ENCODE measurements at regions not wholly inside any gene's neighbourhood (a gene's known extent, or its start where the extent isn't known, plus 50 kb on each side); places are given as distances from the start of the nearest gene placed in this dataset.

DNA sequence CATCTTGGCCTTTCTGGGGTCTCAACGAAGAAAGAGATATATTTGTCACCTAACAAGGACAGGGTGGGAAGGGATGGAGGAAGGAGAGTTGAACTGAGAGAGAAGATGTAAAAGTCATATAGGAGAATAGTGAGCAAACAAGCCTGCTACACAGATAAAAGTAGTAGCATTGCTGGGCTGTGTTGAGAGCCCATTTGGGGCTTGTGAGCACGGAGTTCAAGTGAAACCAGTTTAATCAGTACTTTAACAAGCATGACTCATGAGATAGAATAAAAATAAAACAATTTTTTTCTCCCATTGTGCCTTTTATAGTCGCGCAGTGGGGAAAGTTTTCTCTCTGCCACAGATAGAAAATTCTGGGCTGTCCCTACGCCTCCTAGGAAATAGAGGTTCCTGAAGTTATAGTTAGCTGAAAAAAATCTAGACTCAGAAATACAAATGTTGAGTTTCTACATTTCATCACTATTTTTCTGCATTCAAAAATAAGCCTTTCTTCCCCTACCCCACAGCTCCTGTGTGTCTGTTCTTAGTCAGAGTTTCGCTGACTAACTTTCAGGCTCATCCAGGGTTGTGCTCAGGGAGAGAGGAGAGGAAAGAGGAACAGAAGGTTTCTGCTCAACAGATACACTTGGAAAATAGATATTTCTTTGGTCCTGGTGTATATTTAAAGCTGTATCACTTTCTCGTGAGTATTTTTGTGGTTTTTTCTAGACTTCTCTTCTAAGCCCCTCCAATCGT is 395.8 kb upstream of the ADAMTSL1 start:
- no peak for DNase-seq

DNA sequence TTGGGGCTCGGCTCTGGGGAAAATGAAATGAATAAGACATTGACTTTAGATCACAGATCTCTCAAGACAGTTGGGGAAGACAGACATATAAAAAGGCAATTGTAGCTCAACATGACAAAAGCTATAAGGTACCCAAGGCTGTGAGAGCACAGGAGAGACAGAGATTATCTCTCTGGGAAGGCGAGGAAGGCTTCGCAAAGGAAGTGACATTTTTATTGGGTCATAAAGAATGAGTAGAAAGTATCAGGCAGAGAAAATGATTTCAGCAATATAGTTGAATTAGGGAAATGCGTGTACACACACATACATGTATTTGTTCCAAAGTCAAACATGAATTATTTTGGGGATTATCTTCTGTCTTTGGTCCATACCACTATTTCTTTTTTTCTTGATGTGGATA is 381.8 kb upstream of the ADAMTSL1 start:
- no peak for DNase-seq

DNA sequence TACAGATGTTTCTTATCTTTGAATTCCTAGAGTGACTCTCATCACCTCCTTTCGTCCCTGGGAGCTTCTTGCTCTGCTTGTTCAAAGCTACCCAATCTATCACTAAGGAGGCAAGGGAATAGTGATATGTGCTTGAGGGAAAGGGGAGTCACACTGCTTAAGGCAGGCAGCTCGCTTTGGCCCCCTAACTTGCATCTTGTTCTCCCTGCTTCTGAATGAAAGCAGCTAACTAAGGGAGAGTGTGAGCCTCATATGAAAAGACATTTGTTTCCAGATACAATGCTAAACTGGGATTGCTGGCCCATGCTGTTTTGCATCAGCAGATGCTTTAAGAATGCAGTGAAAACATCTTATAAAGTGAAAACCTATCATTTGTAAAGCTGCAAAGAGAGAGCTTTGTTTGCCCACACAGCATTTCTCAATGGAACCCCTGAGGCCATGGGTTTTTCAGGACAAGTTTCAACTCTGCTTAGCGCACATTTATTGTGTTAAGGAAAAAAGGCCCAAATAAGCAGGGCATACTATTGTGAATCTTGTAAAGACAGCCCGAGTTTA is 367.9 kb upstream of the ADAMTSL1 start:
- DNase-seq, result no peak

DNA sequence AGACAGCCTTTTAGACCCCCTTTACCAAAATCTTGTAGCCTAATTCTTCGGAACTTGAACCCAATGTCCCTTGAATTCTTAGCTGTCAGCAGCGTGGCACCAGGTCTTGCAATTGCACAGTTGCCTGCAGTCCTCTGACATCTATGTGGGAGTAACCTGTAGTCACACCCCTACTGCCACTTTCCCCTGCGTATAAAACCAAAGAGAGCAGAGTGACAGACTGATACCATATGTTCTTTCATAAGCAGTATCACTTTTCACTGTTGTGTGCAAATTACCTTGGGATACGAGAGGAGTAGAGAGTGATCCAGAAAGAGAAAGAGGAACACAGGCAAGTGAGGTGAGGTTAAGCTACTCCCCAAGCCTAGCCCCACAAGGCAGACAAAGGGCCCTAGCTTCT is 364.3 kb upstream of the ADAMTSL1 start:
- no peak for DNase-seq

DNA sequence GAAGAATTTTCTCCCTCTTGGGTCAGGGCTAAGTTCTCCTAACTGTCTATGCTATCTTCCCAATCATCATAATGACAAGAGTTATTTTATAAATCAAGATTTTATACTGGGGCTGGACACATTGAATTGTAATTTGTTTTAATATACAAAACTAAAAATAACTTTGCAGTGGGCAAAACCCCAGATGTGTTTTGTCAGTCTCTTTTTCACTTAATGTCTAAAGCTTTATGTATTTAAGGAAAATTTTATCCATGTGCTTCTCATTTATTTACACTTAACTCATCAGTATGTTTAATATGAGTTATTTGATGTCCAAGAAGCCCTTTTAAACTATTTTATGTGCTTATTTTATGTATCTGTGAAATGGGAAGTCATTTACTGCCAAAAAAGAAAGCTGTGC is 362.8 kb upstream of the ADAMTSL1 start:
- DNase-seq, result no peak

DNA sequence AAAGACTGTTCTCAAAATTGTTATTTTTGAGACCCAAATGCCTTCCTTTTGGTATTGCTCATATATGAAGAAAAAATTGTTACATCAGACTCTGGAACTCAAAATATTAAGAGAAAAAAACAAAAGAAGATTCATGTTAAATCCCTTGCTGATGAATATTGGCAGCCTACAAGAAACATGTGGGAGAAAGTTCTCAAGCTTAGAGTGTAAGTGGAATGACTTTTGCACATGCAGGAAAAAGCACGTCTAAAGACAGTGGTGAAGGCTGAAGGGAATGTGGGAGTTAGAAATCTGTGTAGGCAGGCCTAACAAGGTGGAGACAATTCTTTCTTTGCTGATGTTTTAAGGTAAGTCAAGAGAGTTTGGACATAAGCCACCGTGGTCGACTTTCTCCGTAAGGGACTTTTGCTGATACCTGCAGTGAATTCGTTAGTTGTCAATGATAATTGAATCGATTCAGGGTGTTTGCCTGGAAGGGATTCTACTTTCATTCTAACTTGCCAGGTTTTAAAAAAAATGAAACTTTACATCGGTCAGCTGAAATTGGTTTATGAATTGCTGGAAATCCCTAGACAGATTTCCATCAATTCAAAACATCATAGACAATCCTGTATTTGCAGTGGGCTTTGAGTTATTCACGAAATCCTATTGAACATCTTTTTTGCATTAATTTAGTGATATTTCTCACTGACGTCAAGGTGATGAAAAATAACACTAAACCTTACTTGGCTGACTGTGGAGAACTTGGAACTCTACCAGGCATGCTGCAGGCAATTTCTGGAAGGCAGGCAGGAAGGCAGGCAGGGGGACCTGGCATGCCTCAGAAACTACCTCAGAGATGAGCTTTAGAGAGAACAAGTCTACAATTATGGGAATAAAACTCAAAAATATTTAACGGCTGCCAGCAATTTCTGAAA is 359.1 kb upstream of the ADAMTSL1 start:
- no peak for DNase-seq

DNA sequence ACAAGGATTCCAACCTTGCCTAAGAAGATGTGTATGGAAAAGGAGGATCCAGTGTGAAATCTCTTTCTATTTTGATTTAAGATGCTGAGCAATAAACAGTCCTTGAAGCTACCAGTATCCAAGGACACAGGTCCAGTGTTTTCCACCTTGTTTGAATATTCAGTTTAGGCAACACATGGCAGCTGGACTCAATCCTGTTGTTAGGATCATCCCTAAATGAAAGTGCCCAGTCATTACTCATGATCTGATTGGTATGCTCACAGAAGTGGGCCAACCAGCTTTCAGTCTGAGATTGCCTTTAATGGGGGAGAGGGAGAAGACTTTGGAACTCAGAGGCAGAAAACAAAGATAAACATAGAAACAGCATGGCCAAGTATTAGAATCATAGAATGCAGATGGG is 355.7 kb upstream of the ADAMTSL1 start:
- DNase-seq, result no peak

DNA sequence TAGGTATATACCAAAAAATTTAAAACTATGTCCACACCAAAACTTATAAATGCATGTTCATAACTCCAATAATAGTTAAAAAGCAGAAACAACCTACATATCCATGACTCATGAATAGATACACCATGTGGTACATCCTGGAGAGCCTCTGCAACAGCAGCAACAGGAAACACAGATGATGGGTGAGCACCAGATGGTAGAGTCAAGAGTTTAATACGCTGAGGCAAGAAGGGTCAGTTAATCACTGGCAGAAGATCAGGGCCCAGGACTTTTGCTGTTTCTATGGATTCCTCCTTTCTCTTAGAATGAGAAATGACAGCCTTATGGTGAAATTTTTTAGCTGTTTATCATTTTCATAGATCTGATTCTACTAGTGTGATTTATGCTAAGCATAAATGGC is 351.8 kb upstream of the ADAMTSL1 start:
- no peak for DNase-seq

DNA sequence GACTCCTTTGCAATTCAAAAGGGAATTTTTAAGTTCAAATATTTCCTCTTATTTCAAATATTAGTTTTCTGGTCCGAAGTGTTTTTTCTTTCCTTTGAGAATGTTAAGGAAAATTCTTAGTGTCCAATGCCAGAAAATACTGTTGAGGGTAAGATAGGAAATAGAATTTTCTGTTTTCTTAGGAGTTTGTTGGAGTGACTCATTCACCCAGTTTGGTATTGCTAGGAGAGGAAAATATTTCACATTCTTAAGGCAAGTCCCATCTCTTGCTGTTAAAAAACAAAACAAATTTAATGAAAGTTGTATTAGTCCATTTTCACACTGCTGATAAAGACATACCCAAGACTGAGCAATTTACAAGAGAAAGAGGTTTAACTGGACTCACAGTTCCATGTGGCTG is 349.2 kb upstream of the ADAMTSL1 start:
- no peak for DNase-seq

DNA sequence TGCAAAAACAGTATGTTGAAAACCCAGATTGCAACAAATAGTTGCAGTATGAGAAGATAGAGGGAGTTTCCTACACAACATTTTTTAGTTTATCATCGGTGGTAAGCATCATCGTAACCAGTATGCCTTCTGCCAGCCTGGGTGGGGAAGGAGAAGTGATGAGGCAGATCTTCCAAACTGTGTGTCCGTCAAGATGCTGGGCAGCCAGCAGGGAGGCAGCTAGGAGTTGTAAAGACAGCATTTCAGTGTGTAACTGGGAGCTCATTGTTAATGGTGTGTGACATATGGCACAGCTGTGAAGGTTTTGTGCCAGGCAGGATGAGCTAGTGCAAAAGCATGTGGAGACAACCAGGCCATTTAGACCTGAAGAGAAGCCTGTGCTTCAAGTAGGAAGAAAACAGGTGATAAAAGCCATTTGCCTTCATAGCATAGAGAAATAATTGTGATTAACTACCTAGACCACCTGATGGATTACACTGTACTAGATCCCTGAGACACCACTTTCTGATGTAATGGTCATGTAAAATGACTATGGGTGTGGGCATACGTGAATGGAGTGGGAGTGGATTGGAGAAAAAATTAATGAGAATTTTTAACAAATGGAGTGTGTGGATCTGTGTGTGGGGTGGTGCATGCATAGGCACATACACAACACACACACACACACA is 347.0 kb upstream of the ADAMTSL1 start:
- DNase-seq, result no peak

DNA sequence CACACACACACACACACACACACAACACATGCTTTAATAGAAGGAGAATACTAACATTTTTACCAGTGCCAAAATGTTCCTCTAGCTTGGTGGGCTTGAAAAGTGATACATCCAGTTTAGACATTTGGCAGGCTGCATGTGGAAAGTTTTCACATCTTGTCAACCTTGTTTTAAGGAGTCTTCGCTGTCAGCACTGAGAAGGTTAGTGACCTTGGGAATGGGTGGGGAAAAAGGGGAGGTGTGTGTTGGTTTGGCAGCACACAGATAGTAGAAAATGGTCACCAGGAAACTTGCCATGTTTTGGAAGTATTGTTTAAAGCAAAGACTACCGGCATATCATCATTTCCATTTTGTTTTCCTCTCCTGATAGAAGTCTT is 346.5 kb upstream of the ADAMTSL1 start:
- no peak for DNase-seq

DNA sequence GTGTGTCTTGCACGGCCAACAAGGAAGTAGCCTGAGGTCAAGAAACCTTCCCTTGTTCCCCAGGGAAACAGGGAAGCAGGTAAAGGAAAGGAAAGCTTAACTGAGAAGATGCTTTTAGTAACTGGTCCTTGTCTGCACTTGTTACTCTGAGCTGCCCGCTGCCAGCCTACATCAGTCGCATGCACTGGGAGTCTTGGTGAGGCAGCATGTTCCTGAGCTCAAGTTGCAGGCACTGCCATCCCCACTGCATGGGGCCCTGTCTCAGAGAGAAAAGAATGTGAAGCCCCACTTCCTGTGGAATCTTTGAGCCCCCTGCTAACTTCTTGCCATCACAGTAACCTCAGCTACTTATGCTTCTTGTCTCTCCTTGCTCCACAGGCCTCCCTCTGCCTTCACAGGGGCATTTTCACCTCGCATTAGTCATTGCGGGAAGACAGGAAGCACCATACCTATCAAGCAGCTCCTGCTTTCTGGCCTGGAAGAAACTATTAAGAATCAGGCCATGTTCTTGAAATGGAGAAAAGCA is 344.1 kb upstream of the ADAMTSL1 start:
- DNase-seq, result no peak

DNA sequence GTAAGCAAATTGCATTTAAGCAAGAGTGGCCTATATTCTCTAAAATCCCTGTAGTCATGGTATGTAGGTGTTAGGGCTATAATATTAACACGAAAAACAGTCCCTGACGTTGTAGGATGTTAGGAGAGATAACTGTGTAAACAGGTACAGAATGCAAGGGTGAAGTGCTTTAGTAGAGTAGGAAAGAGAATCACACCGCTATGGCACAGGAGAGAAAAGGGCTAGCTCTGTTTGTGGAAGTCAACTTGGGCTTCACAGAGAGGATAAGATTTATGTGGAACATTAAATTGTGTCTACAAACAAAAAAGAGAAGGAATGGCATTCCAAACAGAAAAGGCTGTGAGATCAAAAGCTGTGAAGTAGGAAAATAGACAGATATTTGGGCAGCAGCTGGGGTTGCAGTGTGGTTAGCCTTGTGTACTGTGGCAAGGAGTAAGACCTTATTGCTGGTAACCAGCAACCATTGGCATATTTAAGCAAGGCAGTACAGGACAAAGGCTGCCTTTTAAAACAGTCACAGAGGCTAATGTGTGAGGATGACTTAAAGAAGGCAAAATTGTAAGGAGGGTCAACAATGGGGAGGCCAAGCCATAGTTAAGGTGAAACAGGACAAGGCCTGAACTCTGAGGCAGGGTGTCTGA is 337.5 kb upstream of the ADAMTSL1 start:
- DNase-seq, result no peak

DNA sequence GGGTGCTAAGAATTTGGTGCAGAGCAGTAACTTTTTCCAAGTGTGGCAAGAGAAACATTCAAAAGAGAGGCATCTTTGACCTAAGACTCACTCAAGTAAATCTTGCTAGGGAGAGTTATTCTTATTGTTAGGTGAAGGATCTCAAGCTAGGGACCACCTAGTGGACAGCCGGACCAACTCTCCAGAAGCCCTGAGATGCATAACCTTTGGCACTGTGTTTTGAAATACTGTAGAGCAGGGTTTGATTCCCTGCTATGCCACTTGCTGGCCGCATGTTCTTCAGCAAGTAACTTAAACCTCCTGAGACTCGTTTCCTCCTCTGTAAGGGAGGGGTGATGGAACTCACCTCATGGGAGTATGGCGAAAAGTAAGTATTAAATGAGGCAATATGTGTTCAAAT is 336.1 kb upstream of the ADAMTSL1 start:
- DNase-seq, result no peak

DNA sequence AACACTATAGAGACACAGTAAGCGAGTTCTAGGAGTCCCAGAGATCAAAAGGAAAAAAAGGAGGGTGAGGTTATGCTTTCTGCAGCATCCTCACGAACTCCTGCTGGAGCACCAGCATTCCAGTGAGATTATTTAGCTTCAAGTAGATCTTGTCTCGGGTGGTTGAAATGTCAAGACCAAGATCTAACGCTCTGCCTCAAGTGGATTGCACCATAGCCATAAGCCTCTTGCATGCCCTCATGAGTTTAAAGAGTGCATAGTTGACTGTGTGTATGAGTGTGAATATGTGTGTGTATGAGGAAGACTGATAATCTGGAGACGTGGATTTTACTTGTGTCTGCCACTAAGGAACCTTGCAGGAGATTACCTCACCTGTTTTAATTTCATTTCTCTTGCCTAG is 335.3 kb upstream of the ADAMTSL1 start:
- no peak for DNase-seq

DNA sequence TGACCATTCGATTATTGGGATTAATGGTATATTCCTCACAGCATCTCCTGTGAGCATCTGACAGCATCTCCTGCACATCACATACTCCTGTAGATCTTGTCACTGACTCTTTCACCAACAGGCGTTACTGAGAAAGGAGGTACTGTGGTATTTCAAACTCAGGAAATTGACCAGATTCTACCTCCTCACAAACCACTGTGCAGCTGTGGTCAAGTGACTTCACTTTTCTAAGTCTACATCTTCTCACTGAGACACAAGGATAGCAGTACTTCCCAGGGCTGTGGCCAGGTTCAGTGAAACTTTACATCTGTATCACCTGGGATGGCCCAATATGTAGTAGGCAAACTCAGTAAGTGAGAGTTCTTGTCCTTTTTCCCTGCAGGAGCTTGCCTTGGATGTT is 332.3 kb upstream of the ADAMTSL1 start:
- no peak for DNase-seq

DNA sequence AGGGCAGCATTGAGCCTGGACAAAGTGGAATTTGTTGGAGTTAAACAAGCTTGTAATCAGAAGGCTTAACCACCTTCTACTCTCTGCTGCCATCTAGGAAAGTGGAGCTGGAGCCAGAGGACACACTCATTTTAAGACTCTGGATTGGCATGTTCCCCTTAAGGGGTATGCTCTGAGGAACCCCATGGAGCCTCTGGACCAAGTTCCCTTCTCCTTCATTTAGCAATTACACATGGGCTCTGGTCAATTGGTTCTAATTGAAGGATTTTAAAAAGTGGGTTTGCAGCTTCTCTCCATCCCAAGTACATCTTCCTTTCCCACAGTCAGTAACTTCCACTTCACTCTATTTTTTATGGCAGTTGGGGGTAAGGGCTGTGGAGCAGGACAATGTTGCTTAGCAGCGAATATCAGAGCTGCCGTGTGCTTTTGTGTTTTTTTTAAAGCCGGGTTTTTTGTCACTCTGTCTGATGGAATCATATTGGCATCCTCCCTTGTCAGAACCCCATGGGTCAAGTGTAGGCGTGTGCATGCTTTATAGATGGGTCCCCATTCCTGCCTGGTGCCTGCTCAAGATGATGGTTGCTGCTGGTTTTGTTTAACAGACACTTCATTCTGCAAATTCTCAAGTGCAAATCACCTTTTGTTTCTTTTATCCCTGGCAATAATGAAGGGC is 330.7 kb upstream of the ADAMTSL1 start:
- DNase-seq, result no peak

DNA sequence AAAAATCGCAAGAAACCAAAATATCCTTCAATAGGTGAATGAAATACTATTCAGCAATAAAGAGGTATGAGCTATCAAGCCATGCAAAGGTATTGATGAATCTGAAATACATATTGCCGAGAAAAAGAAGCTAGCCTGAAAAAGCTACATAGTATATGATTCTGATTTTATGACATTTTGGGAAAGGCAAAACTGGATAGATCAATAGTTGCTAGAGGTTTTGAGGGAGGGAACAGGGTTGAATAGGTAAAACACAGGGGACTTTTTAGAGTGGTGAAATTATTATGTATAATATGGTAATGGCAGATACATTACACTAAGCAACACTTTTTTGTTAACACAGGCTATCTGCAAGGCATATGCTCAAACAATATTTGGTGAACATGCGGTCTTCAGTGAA is 327.6 kb upstream of the ADAMTSL1 start:
- no peak for DNase-seq

DNA sequence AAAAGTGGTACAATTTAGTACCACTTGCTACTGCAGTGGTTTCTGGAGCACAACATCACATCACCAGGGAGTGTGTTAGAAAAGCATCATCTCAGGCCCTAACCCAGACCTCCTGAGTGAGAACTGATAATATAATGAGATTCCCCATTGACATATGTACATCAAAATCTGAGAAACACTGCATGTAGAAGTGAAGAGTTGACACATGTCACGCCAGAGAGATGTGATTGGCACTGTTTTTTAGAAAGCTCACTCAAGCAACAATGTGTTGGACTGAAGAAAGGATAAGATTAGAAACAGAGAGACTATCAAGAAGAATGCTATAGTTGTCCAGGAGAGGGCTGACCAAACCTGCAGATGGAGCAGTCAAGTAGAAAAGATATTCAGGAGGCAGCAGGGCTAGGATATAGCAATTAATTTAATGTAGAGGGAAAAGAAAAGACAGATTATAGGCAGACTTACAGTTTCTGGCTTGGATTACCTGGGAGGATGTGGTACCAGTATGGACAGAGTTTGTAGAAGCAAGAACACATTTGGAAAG is 324.4 kb upstream of the ADAMTSL1 start:
- no peak for DNase-seq

DNA sequence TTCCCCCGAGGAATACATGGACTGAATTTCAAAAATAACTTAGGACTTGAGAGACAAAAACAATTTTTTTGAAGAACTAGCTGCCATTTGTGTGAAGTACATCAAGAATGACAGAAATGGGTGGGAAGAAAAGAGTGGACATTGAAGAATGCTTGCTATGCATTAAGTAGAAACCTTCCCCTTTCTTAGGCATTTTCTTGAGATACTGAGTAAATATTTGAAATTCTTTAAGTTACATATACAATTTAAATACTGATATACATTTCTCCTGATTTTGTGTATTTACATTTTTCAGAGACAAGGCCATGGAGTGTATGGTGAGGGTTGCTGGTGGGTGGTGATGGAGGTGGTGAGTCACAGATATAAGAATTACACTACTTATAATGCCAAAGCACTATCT is 319.3 kb upstream of the ADAMTSL1 start:
- no peak for DNase-seq

DNA sequence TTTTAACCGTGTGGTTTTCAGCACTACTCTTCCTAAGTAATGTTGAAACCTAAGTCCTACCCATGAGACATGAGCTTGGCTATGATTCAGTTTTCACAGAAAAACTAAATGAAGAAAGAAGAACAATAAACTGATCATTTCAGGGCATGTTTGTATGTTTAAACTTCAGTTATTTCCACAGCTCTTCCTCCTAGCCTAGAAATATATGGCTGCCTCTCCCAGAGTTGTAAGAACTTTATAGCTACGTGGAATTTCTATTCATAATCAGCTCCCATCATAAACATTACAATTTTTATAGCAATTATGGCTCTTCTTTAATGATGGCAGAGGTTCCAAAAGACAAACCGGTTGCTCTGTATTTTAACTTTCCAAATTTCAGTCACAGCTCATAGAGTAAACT is 314.7 kb upstream of the ADAMTSL1 start:
- DNase-seq, result no peak

DNA sequence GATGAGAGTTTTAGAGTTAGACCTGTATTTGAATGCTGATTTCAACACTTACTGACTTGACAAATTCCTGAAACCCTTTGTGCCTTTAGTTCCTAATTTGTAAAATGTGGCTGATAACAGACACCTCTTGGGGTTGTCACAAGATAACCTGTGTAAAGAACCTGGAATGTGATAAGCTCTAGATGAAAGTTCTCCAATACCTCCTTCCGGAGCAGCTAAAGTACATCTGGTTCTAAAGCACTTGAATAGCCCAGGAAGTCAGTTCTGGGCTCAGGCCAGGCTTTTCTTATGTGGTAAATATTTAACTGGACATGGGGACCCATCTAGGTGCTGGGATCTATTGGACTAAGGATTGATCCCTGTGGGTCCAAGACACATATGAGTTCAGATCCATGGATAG is 310.8 kb upstream of the ADAMTSL1 start:
- no peak for DNase-seq

Measured in CD4-positive, alpha-beta T cell treated with Interleukin-21 for 1 hour (primary cell).